ENCODE measurements at regions not wholly inside any gene's neighbourhood (a gene's known extent, or its start where the extent isn't known, plus 50 kb on each side); places are given as distances from the start of the nearest gene placed in this dataset.
A peak's percentile ranks its signal among the peaks of the same experiment; 100 is the strongest.

- TF ChIP-seq CTCF (IDR thresholded peaks at IDR 0.05) (peak in 6 of 7 experiments; percentile 19 to 55 (median 43)), POLR2A (IDR thresholded peaks at IDR 0.05) (no peak)
- no peak overlapping the region for H3K27ac ChIP-seq
- no peak overlapping the region for H3K4me3 ChIP-seq
- no peaks in the 10 kb centered on the region for H3K27me3 ChIP-seq
- no peaks in the 10 kb centered on the region for H3K36me3 ChIP-seq (replicated peaks in 1 of 2; ENCODE audit: insufficient read depth in 1 of 2, low read depth in 2 of 2)
- no peaks in the 10 kb centered on the region for H3K9me3 ChIP-seq
- H3K4me1 ChIP-seq = no peaks in the 10 kb centered on the region
- DNase-seq = no peak
- no peak for ATAC-seq
- 50 to 59% methylated on average over 3 of the region's 3 CpGs for WGBS, 2 donors
- intact Hi-C loops (cut with DNase I) = no loop called here
Measured at GRCh38 chr5:164475339-164475977, 970.0 kb downstream of the MAT2B start.

- Histone ChIP-seq H3K4me1 (no peaks in the 10 kb centered on the region), H3K27ac (no peak overlapping the region), H3K9me3 (no peaks in the 10 kb centered on the region), H3K4me3 (no peak overlapping the region), H3K36me3 (replicated peaks in 1 of 2; ENCODE audit: insufficient read depth in 1 of 2, low read depth in 2 of 2) (no peaks in the 10 kb centered on the region), H3K27me3 (no peaks in the 10 kb centered on the region)
- no peak for TF ChIP-seq POLR2A (IDR thresholded peaks at IDR 0.05)
- no peak for TF ChIP-seq CTCF (IDR thresholded peaks at IDR 0.05)
- ATAC-seq (no peak), DNase-seq (no peak)
- WGBS, 2 donors = 62 to 64% methylated on average over 3 of the region's 3 CpGs
- intact Hi-C loops (cut with DNase I) = no loop called here
Measured at GRCh38 chr5:164481270-164481669, 975.9 kb downstream of the MAT2B start.

- Histone ChIP-seq H3K4me1 (no peaks in the 10 kb centered on the region), H3K27ac (no peak overlapping the region), H3K9me3 (no peaks in the 10 kb centered on the region), H3K36me3 (replicated peaks in 1 of 2; ENCODE audit: insufficient read depth in 1 of 2, low read depth in 2 of 2) (no peaks in the 10 kb centered on the region), H3K27me3 (no peaks in the 10 kb centered on the region), H3K4me3 (no peak overlapping the region)
- TF ChIP-seq CTCF (IDR thresholded peaks at IDR 0.05) (no peak), POLR2A (IDR thresholded peaks at IDR 0.05) (no peak)
- no peak for ATAC-seq
- WGBS, 2 donors = 55 to 57% methylated on average over 2 of the region's 2 CpGs
- intact Hi-C loops (cut with DNase I) = no loop called here
- DNase-seq = no peak
Measured at GRCh38 chr5:164482351-164482750, 976.9 kb downstream of the MAT2B start.

- H3K27ac ChIP-seq = no peak overlapping the region
- intact Hi-C loops (cut with DNase I) = no loop called here
- no peak for DNase-seq
- no peak for TF ChIP-seq CTCF (IDR thresholded peaks at IDR 0.05)
- ATAC-seq = no peak
- no peak overlapping the region for H3K4me3 ChIP-seq
- no peaks in the 10 kb centered on the region for H3K4me1 ChIP-seq
- 86 to 89% methylated on average over 1 of the region's 1 CpG for WGBS, 2 donors
- no peaks in the 10 kb centered on the region for H3K9me3 ChIP-seq
- H3K36me3 ChIP-seq (replicated peaks in 1 of 2; ENCODE audit: insufficient read depth in 1 of 2, low read depth in 2 of 2) = no peaks in the 10 kb centered on the region
- no peaks in the 10 kb centered on the region for H3K27me3 ChIP-seq
Measured at GRCh38 chr5:164484948-164485347, 979.5 kb downstream of the MAT2B start.

GRCh38 chr5:164487939-164488338, 982.5 kb downstream of the MAT2B start:
- H3K4me3 ChIP-seq = no peak overlapping the region
- WGBS, 2 donors = 58 to 78% methylated on average over 2 of the region's 2 CpGs
- no peaks in the 10 kb centered on the region for H3K4me1 ChIP-seq
- no peak overlapping the region for H3K27ac ChIP-seq
- intact Hi-C loops (cut with DNase I) = no loop called here
- no peaks in the 10 kb centered on the region for H3K36me3 ChIP-seq (replicated peaks in 1 of 2; ENCODE audit: insufficient read depth in 1 of 2, low read depth in 2 of 2)
- TF ChIP-seq POLR2A (IDR thresholded peaks at IDR 0.05) (no peak), CTCF (IDR thresholded peaks at IDR 0.05) (no peak)
- H3K27me3 ChIP-seq = no peaks in the 10 kb centered on the region
- H3K9me3 ChIP-seq = no peaks in the 10 kb centered on the region
- no peak for ATAC-seq
- no peak for DNase-seq
